ENCODE measurements at regions not wholly inside any gene's neighbourhood (a gene's known extent, or its start where the extent isn't known, plus 50 kb on each side); places are given as distances from the start of the nearest gene placed in this dataset.

GRCh38 chr3:72137865-72138861 lies 353.2 kb upstream of the PROK2 start:
- no peak for TF ChIP-seq POLR2A (IDR thresholded peaks at IDR 0.05)
- TF ChIP-seq, protein P1, sequence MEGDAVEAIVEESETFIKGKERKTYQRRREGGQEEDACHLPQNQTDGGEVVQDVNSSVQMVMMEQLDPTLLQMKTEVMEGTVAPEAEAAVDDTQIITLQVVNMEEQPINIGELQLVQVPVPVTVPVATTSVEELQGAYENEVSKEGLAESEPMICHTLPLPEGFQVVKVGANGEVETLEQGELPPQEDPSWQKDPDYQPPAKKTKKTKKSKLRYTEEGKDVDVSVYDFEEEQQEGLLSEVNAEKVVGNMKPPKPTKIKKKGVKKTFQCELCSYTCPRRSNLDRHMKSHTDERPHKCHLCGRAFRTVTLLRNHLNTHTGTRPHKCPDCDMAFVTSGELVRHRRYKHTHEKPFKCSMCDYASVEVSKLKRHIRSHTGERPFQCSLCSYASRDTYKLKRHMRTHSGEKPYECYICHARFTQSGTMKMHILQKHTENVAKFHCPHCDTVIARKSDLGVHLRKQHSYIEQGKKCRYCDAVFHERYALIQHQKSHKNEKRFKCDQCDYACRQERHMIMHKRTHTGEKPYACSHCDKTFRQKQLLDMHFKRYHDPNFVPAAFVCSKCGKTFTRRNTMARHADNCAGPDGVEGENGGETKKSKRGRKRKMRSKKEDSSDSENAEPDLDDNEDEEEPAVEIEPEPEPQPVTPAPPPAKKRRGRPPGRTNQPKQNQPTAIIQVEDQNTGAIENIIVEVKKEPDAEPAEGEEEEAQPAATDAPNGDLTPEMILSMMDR (IDR thresholded peaks at IDR 0.05) = no peak
